SW 1271 (cell line): ENCODE measurements at regions not wholly inside any gene's neighbourhood (a gene's known extent, or its start where the extent isn't known, plus 50 kb on each side); places are given as distances from the start of the nearest gene placed in this dataset.

Experiments
- DNase-seq, 2 experiments: peaks; one replicate each; lab custom pipeline; 2025; lab: John Stamatoyannopoulos, UW

GRCh38 chr10:28926932-28927331 is 249.6 kb downstream of the BAMBI start:
- no peak for DNase-seq

- DNase-seq: no peak
Observed at GRCh38 chr10:28928484-28928883, 251.2 kb downstream of the BAMBI start.

GRCh38 chr10:28929942-28930341 is 252.6 kb downstream of the BAMBI start:
- DNase-seq: no peak

GRCh38 chr10:28930514-28931495 is 253.5 kb downstream of the BAMBI start:
- no peak for DNase-seq

- no peak for DNase-seq
Observed at GRCh38 chr10:28935061-28935460, 257.7 kb downstream of the BAMBI start.

- no peak for DNase-seq
Observed at GRCh38 chr10:28937959-28938358, 260.6 kb downstream of the BAMBI start.

- no peak for DNase-seq
Observed at GRCh38 chr10:28938745-28939144, 261.4 kb downstream of the BAMBI start.

- no peak for DNase-seq
Observed at GRCh38 chr10:28939281-28940157, 262.2 kb downstream of the BAMBI start.

- DNase-seq: no peak
Observed at GRCh38 chr10:28940158-28940888, 263.0 kb downstream of the BAMBI start.

- DNase-seq: no peak
Observed at GRCh38 chr10:28942012-28942411, 264.7 kb downstream of the BAMBI start.

GRCh38 chr10:28945959-28946358 is 268.6 kb downstream of the BAMBI start:
- DNase-seq: no peak

- DNase-seq: no peak
Observed at GRCh38 chr10:28946479-28946878, 269.2 kb downstream of the BAMBI start.

GRCh38 chr10:28947171-28947570 is 269.9 kb downstream of the BAMBI start:
- DNase-seq: no peak

GRCh38 chr10:28948046-28948445 is 270.7 kb downstream of the BAMBI start:
- DNase-seq: no peak

- no peak for DNase-seq
Observed at GRCh38 chr10:28949005-28950004, 272.0 kb downstream of the BAMBI start.

GRCh38 chr10:28951484-28951883 is 274.2 kb downstream of the BAMBI start:
- DNase-seq: no peak

GRCh38 chr10:28952523-28952922 is 275.2 kb downstream of the BAMBI start:
- no peak for DNase-seq

GRCh38 chr10:28954211-28954610 is 276.9 kb downstream of the BAMBI start:
- DNase-seq: no peak

- no peak for DNase-seq
Observed at GRCh38 chr10:28958468-28958867, 281.1 kb downstream of the BAMBI start.

GRCh38 chr10:28959850-28960501 is 282.7 kb downstream of the BAMBI start:
- DNase-seq: no peak
